SHP77 (cell line): ENCODE measurements at regions not wholly inside any gene's neighbourhood (a gene's known extent, or its start where the extent isn't known, plus 50 kb on each side); places are given as distances from the start of the nearest gene placed in this dataset.

Experiments used
- DNase-seq, 2 experiments: peaks; one replicate each; lab custom pipeline; 2025; lab: John Stamatoyannopoulos, UW

DNA sequence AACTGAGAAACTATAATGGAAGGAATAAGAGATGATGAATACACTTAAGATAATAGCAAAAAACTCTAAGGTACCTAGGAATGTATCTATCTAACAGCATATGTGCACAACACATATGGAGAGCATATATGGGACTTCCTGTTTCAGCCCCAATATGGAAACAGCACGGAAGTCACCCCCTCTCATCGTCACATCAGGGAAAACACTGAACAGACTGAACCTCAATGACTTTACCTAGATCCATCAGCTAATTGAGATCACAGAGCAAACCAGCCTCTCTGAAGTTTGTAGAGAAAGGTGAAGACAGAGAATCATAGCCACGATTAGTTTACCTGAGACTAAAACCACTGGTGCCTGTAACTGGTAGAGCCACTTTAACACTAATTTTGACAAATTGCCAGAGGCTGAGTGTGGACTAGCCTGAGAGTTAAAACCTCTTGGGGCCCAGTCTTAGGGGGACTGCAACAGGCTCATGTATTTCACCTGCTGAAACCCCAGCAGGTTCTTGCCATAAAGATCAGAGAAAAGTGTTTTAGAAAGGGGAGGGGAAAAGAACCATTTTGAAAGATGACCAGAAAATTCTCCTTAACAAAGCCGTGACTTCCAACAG lies 722.6 kb downstream of the TBC1D22A start:
- no peak for DNase-seq

DNA sequence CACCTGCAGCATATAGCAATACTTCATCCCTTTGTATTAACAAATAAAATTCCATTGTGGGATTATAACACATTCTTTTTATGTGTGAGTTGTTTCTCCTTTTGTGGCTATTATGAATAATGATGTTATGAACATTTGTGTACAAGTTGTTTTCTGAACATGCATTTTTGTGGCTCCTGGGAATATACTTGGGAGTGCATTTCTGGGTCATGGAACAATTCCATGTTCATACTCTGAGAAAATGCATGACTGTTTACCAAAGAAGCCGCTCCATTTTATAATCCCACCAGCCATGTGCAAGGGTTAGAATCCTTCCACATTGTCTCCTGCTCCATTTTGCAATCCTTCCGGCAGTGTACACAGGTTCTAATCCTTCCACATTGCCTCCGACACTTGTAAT lies 713.8 kb downstream of the TBC1D22A start:
- DNase-seq = no peak

DNA sequence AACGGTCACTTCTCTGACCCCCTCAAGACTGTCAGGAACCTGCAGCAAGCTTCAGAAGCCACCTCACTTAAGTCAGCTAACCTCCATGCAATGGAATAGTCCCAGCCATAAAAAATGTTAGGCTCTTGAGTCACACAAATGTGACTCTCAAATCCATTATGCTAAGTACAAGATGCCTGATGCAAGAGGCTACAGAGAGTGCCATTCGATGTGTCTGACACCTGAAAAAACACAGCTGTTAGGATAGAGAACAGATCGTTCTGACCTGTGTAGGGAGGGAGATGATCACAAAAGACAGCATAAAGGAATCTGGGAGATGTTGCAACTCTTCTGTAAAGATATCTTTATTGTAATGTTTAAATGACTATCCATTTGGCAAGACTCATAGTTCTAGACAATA lies 712.4 kb downstream of the TBC1D22A start:
- peak; percentile 83 to 85 for DNase-seq

DNA sequence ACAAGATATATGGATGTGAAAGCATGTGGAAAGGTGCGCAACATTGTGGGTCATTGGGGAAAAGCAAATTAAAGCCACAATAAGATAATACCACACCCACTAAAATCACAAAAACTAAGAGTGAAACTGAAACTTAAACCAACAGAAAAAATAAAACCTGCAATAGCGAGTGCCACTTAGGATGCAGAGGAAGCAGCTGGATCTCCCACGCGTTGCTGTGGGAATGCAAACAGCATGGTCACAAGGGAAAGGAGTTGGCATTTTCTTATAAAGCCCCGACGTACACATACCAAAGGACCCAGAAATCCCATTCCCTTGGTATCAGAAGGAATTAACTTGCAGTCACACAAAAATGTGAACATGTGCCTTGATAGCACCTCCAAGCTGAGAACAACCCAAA lies 712.0 kb downstream of the TBC1D22A start:
- DNase-seq = peak in 1 of 2 experiments; percentile 30

DNA sequence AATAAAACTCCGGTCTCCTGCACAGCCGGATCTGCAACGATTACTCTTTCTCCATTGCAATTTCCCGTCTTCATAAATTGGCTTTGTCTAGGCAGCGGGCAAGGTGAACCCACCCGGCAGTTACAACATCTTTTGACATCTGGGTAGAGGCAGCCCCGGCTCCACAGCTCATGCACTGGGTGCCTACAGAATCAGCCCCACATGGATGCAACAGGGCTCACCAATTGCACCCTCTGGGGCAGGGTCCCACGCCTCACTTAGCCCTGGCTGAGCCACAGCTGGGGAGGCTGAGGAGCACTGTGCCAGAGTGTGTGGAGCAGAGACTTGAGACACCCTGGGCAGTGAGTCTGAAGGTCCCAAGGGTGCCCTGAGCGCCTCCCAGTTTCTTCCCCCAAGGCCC lies 710.2 kb downstream of the TBC1D22A start:
- no peak for DNase-seq

DNA sequence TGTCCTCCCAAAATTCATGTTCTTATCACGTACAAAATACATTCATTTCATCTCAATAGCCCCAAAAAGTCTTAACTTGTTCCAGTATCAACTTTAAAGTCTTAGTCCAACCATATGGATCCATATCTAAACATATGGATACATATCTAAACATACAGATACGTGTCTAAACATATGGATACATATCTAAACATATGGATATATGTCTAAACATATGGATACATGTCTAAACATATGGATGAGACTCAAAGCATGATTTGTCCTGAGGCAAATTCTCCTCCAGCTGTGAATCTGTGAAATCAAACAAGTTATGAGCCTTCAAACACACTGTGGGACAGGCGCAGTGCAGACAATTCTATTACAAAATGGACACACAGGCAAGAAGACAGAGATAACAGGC lies 709.0 kb downstream of the TBC1D22A start:
- no peak for DNase-seq

DNA sequence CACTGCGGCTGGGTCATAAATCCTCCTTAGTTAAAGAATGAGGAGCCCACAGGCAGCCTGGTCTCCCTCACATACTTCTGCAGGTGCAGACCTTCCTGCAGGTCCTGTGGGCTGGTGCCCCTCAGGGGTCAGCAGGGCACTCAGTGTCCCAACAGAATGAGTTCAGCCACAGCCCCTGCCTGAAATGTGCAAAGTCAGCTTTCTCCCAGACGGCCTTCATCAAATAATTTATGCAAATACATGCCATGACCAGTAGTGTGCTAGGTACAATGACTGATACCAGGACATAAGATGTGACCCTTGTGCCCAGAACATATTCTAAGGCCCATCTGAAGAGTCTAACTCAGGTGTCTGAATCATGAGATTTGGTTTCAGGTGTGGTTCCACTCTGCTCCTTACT lies 703.4 kb downstream of the TBC1D22A start:
- no peak for DNase-seq

DNA sequence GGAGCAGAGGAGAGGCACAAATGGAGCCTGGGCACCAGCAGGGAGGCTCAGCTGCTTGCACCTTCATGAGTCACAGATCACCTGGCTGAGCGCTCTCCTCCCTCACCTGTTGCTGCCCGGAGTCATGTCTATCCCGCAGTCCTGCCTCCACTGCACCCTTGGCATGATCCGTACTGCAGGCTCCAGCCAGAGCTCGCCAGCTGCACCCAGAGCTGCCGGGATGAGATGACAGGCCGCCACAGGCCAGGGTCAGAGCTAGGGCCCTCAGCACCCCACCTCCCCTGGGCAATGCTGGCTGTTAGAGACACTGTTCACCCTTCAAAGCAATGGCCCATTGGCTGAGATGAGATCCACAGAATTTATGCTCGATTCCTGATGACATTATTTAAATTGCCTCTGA lies 702.8 kb downstream of the TBC1D22A start:
- no peak for DNase-seq

DNA sequence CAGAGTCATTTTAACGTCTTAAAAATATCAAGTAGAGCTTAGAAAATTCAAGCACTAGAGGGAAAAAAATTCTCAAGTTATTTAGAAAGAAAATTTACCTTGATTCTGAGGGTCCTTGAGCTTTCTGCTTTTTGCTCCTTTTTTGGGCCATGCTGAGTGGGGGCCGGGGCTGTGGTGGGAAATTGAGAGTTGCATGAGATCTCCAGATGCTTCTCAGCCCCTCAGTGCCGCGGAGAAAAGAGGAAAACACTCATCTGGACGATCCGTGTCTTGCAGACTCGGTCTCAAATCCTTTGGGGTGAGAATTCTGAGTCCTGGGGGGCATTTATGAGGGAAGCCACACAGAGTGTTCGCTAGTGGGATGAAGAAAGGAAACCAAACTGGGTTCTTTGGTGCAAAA lies 700.8 kb downstream of the TBC1D22A start:
- DNase-seq = no peak

DNA sequence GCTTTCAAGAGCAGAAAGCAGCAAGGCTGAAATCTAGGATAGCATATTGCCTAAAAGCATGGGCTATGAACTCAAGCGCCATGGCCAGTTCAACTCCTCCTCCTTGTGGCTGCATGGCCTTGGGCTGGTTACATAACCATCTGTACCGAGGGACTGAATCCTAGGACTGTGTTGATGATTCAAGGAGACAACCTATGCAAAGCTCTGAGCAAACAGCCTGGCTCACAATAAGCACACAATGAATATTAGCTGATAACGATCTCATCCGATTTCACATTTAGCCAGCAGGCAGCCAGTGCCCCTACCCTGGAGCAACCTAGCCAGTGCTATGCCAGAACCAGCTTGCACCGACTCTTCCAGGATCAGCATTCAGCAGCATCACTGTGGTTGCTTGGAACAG lies 698.4 kb downstream of the TBC1D22A start:
- no peak for DNase-seq

DNA sequence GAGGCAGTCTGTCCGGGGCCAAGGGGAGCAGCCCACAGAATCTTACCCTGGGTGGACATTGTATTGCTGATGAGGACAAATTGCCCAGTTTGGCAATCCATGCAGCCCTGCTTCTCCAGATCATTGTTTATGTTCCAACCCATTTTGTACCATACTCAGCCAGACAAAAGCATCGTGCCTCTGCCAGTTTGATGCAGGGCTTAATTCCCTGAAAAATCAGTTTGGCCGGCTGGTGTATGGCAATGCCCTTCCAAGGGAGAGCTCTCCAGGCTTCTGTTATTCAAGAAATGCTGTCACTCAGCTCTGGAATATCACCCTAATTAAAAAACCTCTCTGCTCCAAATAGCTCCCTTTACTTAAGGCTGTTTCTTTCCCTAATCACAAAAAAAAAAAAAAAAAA lies 697.7 kb downstream of the TBC1D22A start:
- no peak for DNase-seq

DNA sequence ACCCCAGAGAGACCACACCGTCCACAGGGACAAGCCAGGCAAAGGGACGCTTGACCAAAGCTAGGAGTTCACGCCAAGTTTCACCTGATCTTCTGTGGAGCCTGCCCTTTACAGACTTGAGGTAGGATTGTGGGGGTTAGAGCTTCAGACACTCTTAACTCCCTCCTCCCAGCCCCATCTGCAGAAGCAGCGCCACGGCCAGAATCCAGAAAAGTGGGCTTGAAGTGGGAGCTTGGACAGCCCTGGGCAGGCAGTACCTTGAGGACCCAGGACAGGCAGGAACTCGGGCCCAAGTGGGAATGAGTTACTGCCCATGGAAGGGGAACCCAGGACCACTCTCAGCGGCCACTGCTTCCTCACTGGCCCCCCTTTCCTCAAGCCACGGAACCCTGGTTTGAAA lies 695.9 kb downstream of the TBC1D22A start:
- DNase-seq = no peak

DNA sequence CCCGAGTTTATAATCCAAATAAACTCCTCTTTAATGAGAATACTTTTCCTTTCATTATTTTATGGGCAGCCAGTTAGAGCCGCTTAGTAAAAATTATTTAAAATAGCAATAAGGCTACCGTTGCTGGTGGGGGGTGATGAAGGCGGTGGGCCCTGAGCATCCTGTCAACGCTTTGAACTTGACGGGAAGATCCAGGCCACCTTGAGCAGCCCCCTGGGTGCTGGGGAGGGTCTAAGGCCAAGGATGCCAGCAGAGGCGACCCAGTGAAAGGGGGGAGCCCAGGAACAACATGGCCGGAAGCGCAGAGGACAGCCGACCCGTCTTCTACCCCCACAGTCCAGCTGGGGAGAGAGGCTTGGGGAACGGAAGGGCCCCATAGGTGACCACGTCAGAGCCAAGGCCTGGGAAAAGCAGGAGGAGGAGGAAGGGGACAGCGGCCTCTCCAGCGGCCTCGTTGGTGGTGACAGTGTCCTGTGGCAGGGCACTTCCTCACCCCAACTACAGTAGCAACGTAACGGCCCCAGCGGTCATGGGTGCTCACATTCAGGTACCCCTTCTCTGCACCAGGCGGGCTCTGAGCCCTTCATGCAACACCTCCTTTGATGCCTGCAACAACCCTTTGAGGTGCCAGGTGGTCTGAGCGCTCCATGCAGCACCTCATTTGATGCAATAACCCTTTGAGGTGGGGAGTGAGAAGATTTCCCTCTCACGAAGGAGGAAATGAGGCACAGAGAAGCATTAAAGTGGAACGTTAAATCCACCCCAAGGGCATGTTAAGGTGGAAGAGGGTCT lies 695.3 kb downstream of the TBC1D22A start:
- no peak for DNase-seq

DNA sequence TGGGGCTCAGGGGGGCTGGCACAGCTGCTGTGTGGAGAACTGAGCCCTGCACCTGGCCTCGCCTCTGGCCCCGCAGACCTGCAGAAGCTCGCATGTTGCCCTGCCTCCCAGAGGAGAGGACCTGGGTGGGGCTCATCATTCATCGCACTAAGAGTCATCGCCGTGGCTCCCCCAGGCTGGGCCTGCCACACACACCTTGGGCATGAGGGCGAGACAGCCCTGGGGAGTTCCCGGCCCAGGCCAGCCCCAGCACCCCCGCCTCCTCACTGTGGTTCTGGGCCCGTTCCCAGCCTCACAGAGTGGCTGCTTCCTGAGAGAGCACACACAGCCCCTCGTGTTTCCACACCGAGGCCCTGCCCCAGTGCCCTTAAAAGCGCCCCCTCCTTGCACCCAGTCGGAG lies 694.6 kb downstream of the TBC1D22A start:
- DNase-seq = no peak

DNA sequence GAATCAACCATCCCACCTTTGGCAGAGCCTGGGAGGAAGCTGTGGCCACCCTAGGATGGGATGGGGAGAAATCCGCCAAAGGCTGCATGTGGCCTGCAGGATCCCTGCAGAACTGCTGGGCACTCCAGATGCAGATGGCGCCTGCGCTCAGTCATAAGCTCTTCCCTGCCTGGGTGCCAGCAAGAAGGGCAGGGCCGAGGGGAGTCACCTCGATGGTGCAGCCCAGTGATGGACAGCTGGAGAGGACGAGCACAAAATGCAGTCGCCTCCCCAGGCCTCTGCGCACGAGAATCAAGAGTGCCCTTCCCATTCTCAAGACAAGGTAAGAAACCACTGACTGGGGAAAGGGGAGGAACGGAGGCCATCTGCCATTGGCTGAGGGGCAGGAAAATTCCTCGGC lies 693.6 kb downstream of the TBC1D22A start:
- DNase-seq = no peak

DNA sequence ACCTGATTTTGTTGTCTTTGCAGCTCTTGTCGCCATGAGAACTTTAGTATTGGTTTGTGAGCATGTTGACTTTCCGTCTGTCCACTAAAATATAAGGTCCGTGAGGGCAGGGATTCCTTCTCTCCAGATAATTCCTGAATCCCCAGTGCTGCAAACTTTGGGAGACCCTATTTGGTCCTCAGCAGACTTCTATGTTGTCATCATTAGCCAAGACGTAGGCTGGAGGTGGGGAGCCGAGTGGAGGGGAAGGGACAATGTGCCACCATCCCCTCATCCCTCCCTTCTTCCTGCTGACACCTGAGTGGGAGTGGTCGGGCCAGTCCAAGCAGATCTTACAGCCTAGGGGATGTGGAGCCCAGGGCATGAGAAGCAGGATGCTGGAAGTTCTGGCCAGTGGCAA lies 690.6 kb downstream of the TBC1D22A start:
- DNase-seq = no peak

DNA sequence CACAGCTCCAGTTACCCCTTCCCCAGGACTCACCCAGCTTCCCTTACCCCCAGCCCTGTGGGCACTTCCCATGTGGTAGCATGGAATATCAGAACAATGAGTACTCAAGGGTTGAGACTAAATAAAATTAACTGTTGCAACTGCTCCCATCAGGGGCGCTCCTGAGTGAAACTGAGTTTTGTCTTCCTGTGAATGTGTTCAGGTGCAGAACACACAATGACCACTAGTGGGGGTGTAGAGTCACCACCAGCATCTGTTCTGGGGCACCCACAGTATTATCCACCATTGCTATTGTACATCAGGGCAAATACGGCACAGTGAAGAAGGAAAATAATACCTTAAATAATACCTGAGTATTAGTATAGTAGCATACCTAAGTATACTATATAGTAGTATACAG lies 689.7 kb downstream of the TBC1D22A start:
- DNase-seq = peak; percentile 64 to 81

DNA sequence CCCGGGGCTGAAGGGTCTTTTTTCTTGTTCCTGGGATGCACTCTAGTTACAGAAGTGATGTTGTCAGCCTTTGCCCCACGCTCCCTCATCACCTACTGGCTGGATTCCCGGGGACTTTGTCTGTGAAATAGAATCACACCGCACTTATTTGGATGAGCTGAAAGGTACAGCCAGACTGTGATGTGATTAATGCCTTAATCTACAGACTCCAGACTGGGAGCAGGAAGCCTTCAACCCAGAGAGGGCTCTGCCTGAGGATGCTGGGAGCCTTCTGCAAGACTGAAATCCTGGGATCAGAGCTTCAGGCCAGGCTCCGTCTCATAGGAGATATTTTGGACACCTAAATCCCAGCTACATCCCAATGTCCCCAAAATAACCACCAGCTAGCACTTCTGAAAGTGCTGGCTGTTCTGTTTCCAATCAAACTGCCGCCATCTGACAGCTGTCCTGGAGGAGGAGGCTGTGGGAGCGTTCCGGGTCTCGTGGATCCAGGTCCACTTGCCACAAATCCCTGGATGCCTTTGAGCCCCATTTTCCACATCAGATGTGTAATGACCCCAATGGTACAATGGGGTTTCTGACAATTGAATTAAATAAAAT lies 688.5 kb downstream of the TBC1D22A start:
- DNase-seq = no peak

DNA sequence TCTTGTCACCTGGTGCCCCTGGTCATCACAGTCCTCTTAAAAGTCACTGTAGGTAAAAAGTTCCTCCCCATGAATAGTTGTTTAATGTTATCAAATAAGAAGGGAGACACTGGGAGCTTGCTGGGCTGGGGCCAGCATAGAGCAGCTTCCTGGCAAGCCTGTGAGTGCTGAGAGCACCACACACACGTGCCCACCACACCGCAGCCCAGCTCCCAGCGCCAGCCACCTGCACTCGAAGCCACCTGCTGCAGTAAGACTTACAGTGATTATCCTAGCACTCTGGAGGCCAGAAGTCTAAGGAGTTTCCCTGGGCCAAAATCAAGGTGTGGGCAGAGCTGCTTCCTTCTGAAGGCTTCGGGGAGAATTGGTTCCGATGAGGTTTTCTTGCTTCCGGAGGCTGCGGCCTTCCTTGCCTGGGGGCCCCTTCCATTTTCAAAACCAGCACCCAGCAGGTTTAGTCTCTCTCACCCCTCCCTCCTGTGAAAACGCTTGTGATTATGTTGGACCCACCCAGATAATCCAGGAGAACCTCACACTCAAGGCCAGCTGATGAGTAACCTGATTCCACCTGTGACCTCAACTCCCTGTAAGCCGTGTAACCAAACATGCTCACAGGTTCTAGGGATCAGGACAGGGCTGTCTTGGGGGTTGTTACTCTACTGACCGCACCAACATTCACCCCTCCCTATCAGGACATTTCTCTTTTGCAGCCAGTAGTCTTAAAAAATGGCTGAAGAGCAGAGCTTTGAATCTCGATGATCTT lies 687.2 kb downstream of the TBC1D22A start:
- no peak for DNase-seq

DNA sequence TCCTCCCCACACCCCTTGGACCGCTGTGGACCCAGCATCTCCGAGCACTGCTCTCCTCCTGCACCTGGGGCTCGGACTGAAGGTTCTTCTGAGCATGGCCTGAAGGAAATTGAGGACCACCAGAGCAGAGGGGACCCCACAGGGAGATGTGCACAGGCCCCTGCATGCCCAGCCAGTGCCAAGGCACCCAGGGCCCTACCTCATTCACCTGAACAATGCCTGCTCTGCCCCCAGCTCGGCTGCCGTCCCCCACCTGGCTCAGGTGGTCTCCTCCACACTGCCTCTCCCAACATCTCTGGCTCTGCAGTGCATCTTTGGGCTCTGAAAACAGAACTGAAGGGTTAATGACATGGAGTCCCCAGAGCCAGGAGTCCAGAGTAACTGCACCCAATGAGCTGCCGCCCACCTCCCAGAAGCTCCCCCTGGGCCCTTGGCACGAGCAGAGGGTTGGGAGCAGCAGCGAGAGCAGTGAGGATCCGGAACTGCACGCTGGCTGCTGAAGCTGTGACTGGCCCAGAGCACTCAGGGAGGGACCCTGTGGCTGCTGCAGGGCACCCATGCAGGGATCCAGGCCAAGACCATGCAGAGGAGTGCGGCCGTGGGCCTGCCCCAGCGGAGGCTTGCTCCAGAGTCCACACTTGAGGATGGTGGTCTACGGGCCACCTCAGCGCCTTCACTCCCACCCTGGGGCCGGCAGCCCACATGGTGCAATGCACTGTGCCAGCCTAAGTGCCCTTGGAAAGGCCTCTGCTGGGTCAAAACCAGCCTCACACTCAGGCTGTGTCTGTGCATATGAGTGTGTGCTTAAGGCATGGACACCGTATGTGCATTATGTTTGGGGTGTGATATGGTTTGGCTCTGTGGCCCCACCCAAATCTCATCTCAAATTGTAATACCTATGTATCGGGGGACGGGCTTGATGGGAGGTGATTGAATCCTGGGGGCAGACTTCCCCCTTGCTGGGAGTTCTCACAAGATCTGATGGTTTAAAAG lies 686.1 kb downstream of the TBC1D22A start:
- no peak for DNase-seq
